OCI-LY7 (cell line): ENCODE measurements at regions not wholly inside any gene's neighbourhood (a gene's known extent, or its start where the extent isn't known, plus 50 kb on each side); places are given as distances from the start of the nearest gene placed in this dataset.
A peak's percentile ranks its signal among the peaks of the same experiment; 100 is the strongest.

Experiments
- BruUV-seq: library from RNA; stranded (reverse); fragments of 400-500 nt; replicated peaks from 2 replicates; lab custom pipeline; 2021; lab: Mats Ljungman, UMichigan
- CTCF ChIA-PET: fragments of 300-600 bp; sonication (Branson Sonifier 250); formaldehyde crosslinking; loops from one replicate; lab custom pipeline; 2022; ENCODE audit warnings: antibody characterized with exemption; ENCODE audit not compliant: unreplicated experiment; lab: Charles Lee
- POLR2A ChIA-PET: fragments of 300-600 bp; sonication (Branson Sonifier 250); formaldehyde crosslinking; loops from one replicate; lab custom pipeline; 2022; ENCODE audit warnings: antibody characterized with exemption; lab: Charles Lee
- DNase-seq: peaks from one replicate; pipeline ENCODE4 v3.0.0-alpha.2; 2015; ENCODE audit warnings: low spot score
- H2AFZ ChIP-seq: fragments of 200-600 bp; sonication (generic), shearing (Covaris generic); 2 replicates; pipeline ENCODE4 v1.6.1; 2014; ENCODE audit warnings: mild to moderate bottlenecking, antibody characterized with exemption, low read length, moderate library complexity
- H3K27ac ChIP-seq: fragments of 200-600 bp; sonication (generic); 2 replicates; pipeline ENCODE4 v1.5.1; 2014; ENCODE audit warnings: mixed run types, low read depth, mild to moderate bottlenecking, moderate library complexity, low read length, inconsistent platforms; ENCODE audit not compliant: poor library complexity, severe bottlenecking
- H3K36me3 ChIP-seq: fragments of 200-600 bp; sonication (generic); 2 replicates; pipeline ENCODE4 v1.6.1; 2014; ENCODE audit warnings: mild to moderate bottlenecking, antibody characterized with exemption, low read length, moderate library complexity, mixed read lengths; ENCODE audit not compliant: insufficient read depth
- H3K4me1 ChIP-seq: fragments of 200-600 bp; sonication (generic); 2 replicates; pipeline ENCODE4 v1.5.1; 2014; ENCODE audit warnings: mild to moderate bottlenecking, low read length; ENCODE audit not compliant: insufficient read depth, poor library complexity, severe bottlenecking
- H3K4me2 ChIP-seq: fragments of 200-600 bp; sonication (generic); 2 replicates; pipeline ENCODE4 v1.6.1; 2014; ENCODE audit warnings: mild to moderate bottlenecking, low read length
- H3K4me3 ChIP-seq: fragments of 200-600 bp; sonication (generic); 2 replicates; pipeline ENCODE4 v1.5.1; 2014; ENCODE audit warnings: mild to moderate bottlenecking, low read depth, low read length; ENCODE audit not compliant: poor library complexity, severe bottlenecking
- H3K79me2 ChIP-seq: fragments of 200-600 bp; sonication (generic); 2 replicates; pipeline ENCODE4 v1.6.1; 2016; ENCODE audit warnings: low read depth, mild to moderate bottlenecking, low read length, moderate library complexity, mixed read lengths; ENCODE audit not compliant: insufficient read depth
- H3K9me2 ChIP-seq: fragments of 200-600 bp; sonication (generic); 2 replicates; pipeline ENCODE4 v1.6.1; 2016; ENCODE audit warnings: mild to moderate bottlenecking, low read length, mixed read lengths; ENCODE audit not compliant: insufficient read depth
- H3K9me3 ChIP-seq: fragments of 200-600 bp; sonication (generic); 2 replicates; pipeline ENCODE4 v1.6.1; 2014; ENCODE audit warnings: mild to moderate bottlenecking, mixed run types, low read length, mixed read lengths
- H4K20me1 ChIP-seq: fragments of 200-600 bp; sonication (generic); 2 replicates; pipeline ENCODE4 v1.6.1; 2014; ENCODE audit warnings: mild to moderate bottlenecking, antibody characterized with exemption, low read length, moderate library complexity, mixed read lengths; ENCODE audit not compliant: insufficient read depth
- EZH2phosphoT487 ChIP-seq: fragments of 200-600 bp; sonication (generic); IDR thresholded peaks from 2 replicates; pipeline ENCODE4 v1.6.1; 2018; ENCODE audit warnings: low read depth, borderline replicate concordance, mild to moderate bottlenecking, mixed run types, antibody characterized with exemption, low read length, moderate library complexity, mixed read lengths
- intact Hi-C: fragments of 100-400 bp; cut with micrococcal nuclease; formaldehyde crosslinking; loops from one replicate; pipeline ENCODE4 v1.10.0; 2022; ENCODE audit not compliant: unreplicated experiment
- TF ChIP-seq, protein P1 (sequence below): fragments of 200-600 bp; sonication (generic); conservative IDR thresholded peaks from 2 replicates; pipeline ENCODE4 v1.5.1; 2014; ENCODE audit warnings: mild to moderate bottlenecking, antibody characterized with exemption, low read length, moderate library complexity, mixed read lengths

DNA sequence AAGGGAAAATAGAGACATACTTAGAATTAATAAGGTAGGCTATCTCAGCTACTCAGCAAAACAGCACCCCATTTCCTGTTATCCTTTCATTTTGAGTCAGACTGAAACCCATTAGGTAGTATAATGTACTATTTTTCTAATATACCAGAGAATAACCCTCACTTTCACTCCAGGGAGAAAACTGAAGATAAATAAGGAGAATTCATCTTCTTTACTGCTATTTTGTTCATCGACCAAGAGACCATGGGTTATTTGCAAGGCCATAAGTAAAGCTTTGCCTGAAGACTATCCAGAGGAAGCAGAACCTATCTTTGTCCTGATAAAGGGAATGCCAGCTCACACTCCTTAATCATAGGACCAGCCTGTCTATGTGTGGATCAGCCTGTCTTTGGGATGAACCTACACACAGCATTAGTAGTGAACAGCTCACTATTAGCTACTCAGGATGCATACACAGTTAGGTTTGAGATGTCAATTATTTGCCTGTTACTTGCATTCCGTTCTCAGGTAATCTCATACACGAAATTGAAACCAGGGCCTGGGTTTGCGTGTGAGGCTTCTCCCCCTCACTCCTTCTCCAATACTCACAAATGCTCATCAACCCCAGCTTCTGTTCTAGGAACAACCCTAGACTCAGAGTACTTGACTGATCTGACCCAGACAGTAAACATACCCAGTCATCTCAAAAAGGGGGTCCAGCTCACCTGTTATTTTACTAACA, 124.4 kb downstream of the DAD1 start:
- Histone ChIP-seq H3K9me2 (no peaks in the 10 kb centered on the region), H3K27ac (no peak overlapping the region), H3K4me2 (peak overlapping the region; percentile 17; the same call in 1 of the 2 replicates), H3K79me2 (no peaks in the 10 kb centered on the region), H3K36me3 (no peaks in the 10 kb centered on the region), H4K20me1 (no peaks in the 10 kb centered on the region), H3K9me3 (no peaks in the 10 kb centered on the region), H3K4me3 (no peak overlapping the region), H3K4me1 (peaks cover 73% of the 10 kb centered on the region), H2AFZ (peak overlapping the region; percentile 67; the same call in 1 of the 2 replicates)
- POLR2A ChIA-PET: interaction anchor here (0.7 to 4.2 kb wide), 15 partner anchors 11 to 102 kb away, joined by 3 to 18 read pairs (median 5); no protein-coding TSS in a partner anchor
- DNase-seq: no peak
- CTCF ChIA-PET: interaction anchor here (1.0 kb wide), 1 partner anchor 76 kb away, joined by 4 read pairs; no protein-coding TSS in a partner anchor
- intact Hi-C loops: no loop called here
- TF ChIP-seq, protein P1, sequence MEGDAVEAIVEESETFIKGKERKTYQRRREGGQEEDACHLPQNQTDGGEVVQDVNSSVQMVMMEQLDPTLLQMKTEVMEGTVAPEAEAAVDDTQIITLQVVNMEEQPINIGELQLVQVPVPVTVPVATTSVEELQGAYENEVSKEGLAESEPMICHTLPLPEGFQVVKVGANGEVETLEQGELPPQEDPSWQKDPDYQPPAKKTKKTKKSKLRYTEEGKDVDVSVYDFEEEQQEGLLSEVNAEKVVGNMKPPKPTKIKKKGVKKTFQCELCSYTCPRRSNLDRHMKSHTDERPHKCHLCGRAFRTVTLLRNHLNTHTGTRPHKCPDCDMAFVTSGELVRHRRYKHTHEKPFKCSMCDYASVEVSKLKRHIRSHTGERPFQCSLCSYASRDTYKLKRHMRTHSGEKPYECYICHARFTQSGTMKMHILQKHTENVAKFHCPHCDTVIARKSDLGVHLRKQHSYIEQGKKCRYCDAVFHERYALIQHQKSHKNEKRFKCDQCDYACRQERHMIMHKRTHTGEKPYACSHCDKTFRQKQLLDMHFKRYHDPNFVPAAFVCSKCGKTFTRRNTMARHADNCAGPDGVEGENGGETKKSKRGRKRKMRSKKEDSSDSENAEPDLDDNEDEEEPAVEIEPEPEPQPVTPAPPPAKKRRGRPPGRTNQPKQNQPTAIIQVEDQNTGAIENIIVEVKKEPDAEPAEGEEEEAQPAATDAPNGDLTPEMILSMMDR: no peak
- no peak for TF ChIP-seq EZH2phosphoT487
- BruUV-seq: no TSS peak

DNA sequence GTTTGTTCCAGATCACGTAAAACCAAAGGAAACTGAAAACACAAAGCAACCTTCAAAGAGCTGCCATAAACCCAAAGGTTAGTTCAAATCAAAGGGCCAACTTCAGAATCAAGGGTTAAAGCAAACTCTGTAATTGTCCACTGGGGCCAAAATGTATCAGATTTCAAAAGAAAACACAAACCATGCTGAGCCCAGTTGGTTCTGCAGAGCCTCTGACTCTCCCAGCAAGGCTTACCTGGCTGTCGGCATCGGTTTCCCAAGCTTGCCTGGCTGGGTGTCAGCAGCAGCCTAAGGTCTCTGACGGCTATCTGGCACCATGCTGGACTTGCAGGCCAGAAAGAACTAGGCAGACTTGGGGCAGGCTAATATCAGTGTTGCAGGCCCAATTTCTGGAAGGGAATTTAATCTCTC, 125.3 kb downstream of the DAD1 start:
- Histone ChIP-seq H3K9me2 (no peaks in the 10 kb centered on the region), H2AFZ (no peak overlapping the region), H3K4me3 (no peak overlapping the region), H3K79me2 (no peaks in the 10 kb centered on the region), H3K4me1 (peaks cover 73% of the 10 kb centered on the region), H3K36me3 (no peaks in the 10 kb centered on the region), H3K4me2 (no peak overlapping the region), H3K27ac (no peak overlapping the region), H4K20me1 (no peaks in the 10 kb centered on the region), H3K9me3 (no peaks in the 10 kb centered on the region)
- no peak for DNase-seq
- intact Hi-C loops: no loop called here
- ChIA-PET CTCF (no interaction called here), POLR2A (interaction anchor here (1.0 to 4.2 kb wide), 6 partner anchors 10 to 100 kb away, joined by 3 to 18 read pairs (median 8); no protein-coding TSS in a partner anchor)
- TF ChIP-seq, protein P1: no peak
- no peak for TF ChIP-seq EZH2phosphoT487
- BruUV-seq: no TSS peak

DNA sequence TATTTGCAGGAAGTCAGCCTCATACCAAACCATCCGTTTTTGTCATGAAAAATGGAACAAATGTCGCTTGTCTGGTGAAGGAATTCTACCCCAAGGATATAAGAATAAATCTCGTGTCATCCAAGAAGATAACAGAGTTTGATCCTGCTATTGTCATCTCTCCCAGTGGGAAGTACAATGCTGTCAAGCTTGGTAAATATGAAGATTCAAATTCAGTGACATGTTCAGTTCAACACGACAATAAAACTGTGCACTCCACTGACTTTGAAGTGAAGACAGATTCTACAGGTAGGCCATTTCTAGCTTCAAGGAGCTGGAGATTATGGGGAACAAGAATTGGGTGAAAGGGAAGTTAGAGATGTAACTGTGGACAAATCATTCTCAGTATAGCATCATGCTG, 126.1 kb downstream of the DAD1 start:
- CTCF ChIA-PET: no interaction called here
- no peaks in the 10 kb centered on the region for H3K9me3 ChIP-seq
- no peaks in the 10 kb centered on the region for H3K79me2 ChIP-seq
- H2AFZ ChIP-seq: no peak overlapping the region
- no peaks in the 10 kb centered on the region for H4K20me1 ChIP-seq
- no peak overlapping the region for H3K4me3 ChIP-seq
- POLR2A ChIA-PET: interaction anchor here (1.1 to 4.2 kb wide), 7 partner anchors 10 to 100 kb away, joined by 3 to 18 read pairs (median 3); no protein-coding TSS in a partner anchor
- no peak for DNase-seq
- H3K9me2 ChIP-seq: no peaks in the 10 kb centered on the region
- no TSS peak for BruUV-seq
- intact Hi-C loops: no loop called here
- peaks cover 77% of the 10 kb centered on the region for H3K4me1 ChIP-seq
- H3K27ac ChIP-seq: no peak overlapping the region
- TF ChIP-seq, protein P1: no peak
- TF ChIP-seq EZH2phosphoT487: no peak
- H3K36me3 ChIP-seq: no peaks in the 10 kb centered on the region
- H3K4me2 ChIP-seq: no peak overlapping the region
